Kidney epithelial cell (primary cell): ENCODE measurements at regions not wholly inside any gene's neighbourhood (a gene's known extent, or its start where the extent isn't known, plus 50 kb on each side); places are given as distances from the start of the nearest gene placed in this dataset.

Experiments
- DNase-seq: peaks from one replicate; pipeline ENCODE4 v3.0.0-alpha.2; 2010; ENCODE audit warnings: low read depth
- H3K27me3 ChIP-seq: 2 replicates; pipeline ENCODE4 v1.6.0; 2011; ENCODE audit warnings: low read length; ENCODE audit not compliant: control insufficient read depth, insufficient read depth
- H3K36me3 ChIP-seq: 2 replicates; pipeline ENCODE4 v1.5.1; 2011; ENCODE audit warnings: low read length; ENCODE audit not compliant: control insufficient read depth, insufficient read depth
- H3K4me3 ChIP-seq: 2 replicates; pipeline ENCODE4 v1.5.1; 2011; ENCODE audit warnings: low read depth, mild to moderate bottlenecking, control low read depth, low read length
- TF ChIP-seq, protein P1 (sequence below): IDR thresholded peaks from 2 replicates; pipeline ENCODE4 v1.5.1; 2011; ENCODE audit warnings: mild to moderate bottlenecking, moderate library complexity, low read length, control low read depth, inconsistent platforms; ENCODE audit not compliant: insufficient read depth, poor library complexity, severe bottlenecking

DNA sequence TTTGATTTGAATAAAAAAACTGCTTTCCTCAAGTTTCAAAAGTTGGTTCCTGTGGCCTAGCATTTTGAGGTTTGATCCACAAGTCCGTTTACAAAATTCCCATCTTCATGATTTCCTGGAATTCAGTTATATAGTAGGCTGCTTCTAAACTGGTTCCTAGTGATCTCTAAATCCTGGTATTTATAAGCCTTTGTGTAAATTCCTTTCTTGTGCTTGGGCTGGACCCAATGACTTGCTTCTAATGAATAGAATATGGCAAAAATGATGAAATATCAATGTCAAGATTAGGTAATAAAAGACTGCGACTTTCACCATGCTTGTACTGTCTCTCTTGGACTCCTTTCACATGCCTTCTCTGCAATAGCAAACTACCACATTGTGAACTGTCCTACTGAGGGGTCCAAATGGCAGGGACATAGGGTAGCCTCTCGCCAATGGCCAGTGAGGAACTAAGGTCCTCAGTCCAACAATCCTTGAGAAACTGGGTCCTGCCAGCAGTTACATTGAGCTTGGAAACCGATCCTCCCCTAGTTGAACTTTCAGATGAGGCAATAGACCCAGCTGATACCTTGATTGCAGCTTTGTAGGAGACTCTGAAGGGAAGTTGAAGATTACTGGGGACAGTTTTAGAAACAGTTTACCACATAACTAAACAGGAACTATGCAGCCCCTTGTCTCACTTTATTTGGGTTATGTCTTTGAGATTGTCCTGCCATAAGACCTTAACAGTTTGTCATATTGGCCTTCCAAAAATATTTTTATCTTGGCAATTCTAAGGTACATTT is 303.9 kb upstream of the TBC1D5 start:
- H3K36me3 ChIP-seq, result no peaks in the 10 kb centered on the region
- no peak for DNase-seq
- no peak overlapping the region for H3K4me3 ChIP-seq
- H3K27me3 ChIP-seq, result no peaks in the 10 kb centered on the region
- TF ChIP-seq, protein P1, sequence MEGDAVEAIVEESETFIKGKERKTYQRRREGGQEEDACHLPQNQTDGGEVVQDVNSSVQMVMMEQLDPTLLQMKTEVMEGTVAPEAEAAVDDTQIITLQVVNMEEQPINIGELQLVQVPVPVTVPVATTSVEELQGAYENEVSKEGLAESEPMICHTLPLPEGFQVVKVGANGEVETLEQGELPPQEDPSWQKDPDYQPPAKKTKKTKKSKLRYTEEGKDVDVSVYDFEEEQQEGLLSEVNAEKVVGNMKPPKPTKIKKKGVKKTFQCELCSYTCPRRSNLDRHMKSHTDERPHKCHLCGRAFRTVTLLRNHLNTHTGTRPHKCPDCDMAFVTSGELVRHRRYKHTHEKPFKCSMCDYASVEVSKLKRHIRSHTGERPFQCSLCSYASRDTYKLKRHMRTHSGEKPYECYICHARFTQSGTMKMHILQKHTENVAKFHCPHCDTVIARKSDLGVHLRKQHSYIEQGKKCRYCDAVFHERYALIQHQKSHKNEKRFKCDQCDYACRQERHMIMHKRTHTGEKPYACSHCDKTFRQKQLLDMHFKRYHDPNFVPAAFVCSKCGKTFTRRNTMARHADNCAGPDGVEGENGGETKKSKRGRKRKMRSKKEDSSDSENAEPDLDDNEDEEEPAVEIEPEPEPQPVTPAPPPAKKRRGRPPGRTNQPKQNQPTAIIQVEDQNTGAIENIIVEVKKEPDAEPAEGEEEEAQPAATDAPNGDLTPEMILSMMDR, result no peak

DNA sequence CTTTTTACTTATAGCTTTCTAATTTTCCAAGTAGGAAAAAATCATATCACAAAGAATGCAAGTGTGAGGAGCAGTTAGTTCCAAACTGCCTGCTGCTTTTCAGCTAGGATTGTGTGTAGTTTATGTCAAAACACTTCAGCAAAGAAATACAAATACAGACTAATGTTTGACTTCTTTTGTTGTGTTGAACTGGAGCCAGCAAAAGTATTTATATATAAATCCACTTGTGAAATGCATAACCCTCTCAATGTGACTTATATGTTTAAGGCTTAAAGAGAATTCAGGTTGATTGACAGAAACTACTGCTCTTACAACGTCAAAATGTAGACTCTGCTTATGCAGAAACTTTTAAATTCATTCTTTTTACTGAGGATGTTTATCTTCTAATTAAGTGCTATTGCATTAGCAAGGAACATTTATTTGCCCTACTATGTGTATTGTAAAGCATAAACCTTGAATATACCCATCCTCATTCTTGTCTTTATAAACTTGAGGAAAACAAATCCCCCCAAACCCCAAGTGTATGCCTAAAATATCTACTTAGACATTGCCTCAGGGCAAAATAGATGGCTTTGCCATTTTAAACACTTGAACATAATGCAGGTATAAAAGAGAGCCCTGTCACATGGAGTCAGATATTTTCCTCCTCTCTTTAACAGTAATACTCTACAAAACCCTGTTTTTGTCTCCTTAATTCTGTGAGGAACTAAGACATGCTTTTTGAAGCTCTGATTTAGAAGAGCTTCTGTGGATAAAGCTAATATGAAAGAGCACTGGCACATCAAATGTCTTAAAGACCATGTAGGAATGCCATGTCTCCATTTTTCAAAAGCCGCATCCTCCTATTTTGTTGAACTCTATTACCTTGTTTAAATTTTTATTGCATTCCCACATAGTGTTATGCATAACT is 302.8 kb upstream of the TBC1D5 start:
- Histone ChIP-seq H3K36me3 (no peaks in the 10 kb centered on the region), H3K4me3 (no peak overlapping the region), H3K27me3 (no peaks in the 10 kb centered on the region)
- DNase-seq, result no peak
- TF ChIP-seq, protein P1, result no peak

DNA sequence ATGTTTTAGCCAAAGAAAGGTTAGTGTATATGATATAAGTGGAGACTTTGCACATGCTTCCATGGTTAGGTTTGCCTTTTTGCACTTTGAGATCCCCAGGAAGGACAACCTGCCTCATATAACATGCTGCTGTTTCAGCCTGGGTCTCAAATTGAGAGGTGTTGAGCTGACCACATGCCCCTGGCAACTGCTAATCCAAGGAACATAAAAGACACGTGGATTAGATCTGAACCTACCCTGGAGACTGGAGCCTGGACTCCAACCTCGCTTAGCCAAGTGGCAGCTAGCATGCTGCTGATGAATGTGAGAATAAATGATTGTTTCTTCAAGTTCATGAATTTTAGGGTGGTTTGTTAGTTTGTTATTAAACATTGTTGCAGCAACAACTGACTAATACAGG is 301.8 kb upstream of the TBC1D5 start:
- Histone ChIP-seq H3K4me3 (no peak overlapping the region), H3K36me3 (no peaks in the 10 kb centered on the region), H3K27me3 (no peaks in the 10 kb centered on the region)
- no peak for DNase-seq
- TF ChIP-seq, protein P1, result no peak

DNA sequence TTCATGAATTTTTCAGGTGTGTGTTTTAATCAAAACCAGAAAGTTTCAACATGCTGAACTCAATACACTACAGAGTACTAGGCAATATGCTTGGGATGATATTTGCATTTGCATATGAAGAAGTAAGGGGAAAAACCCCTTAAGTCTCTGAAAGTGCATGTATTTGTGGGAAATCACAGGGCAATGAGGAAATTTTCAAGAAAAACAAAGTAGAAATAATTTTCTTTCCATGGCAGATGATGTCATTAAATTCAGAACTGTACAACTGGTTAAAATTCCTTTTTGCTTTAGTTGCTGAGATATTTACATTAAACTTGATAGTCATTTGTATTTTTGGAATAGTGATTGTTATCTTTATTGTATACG is 294.0 kb upstream of the TBC1D5 start:
- no peak for DNase-seq
- no peaks in the 10 kb centered on the region for H3K36me3 ChIP-seq
- TF ChIP-seq, protein P1, result no peak
- no peaks in the 10 kb centered on the region for H3K27me3 ChIP-seq
- no peak overlapping the region for H3K4me3 ChIP-seq

DNA sequence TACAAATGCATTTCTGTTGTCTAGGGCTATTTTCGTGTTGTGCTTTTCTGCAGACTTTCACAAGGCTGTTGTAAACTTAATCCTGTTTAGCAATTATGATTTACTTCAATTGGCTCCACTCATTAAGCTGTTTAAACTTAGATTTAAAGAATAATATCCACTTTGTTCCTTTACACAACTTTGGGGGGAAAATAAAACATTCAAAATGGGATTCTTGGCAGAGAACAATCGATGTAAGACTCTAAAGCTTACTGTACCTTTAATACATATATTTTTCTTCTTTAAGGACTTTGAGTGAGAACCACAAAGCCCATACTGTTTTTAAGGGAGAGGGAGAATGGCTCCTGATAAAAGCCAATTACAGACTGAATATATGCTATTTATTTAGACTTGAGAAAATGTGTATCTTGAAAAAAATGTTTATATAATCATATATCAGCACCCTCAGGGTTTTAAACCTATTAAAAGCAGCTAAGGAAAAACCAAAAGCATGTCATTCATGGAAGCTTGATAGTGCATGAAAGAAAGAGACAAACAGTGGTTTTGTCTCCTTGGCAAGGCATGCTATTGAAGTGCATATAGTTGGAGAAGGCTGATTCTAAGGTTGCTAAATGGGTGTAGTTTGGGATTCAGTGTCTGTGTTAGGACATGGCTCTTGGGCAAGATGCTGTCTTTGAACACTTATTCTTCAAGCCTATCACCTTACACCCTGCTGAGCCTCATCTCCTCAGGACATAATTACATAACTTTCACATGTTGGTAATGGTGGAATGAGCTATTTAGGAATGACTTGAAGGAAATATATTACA is 293.4 kb upstream of the TBC1D5 start:
- Histone ChIP-seq H3K36me3 (no peaks in the 10 kb centered on the region), H3K4me3 (no peak overlapping the region), H3K27me3 (no peaks in the 10 kb centered on the region)
- TF ChIP-seq, protein P1, result no peak
- no peak for DNase-seq
